ENCODE measurements at regions not wholly inside any gene's neighbourhood (a gene's known extent, or its start where the extent isn't known, plus 50 kb on each side); places are given as distances from the start of the nearest gene placed in this dataset.

DNA sequence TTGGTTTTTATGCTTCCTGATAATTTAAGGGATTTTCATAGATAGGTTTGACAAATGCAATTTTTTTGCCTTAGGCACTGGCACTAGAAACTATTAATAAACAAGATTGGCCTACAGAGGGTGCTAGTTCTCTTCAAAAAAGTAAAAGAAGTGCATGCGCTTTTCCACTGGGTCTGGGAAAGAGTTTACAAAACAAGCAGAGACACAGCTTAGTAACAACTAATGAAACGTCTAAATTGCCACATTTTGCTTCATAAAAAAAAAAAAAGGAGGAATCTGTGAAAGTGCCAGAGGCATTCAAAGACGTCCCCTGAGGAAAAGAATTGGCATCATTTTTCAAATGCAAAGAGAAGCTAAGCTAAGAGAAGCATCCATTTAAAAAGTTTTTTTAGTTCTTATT, 58.3 kb upstream of the EEA1 start:
- no peak for DNase-seq (ENCODE audit: low spot score)
- intact Hi-C loops (cut with DNase I) = loop anchor here in 1 of 2 donors (10.0 kb wide), 1 partner anchor 407 kb away; no protein-coding TSS in a partner anchor

DNA sequence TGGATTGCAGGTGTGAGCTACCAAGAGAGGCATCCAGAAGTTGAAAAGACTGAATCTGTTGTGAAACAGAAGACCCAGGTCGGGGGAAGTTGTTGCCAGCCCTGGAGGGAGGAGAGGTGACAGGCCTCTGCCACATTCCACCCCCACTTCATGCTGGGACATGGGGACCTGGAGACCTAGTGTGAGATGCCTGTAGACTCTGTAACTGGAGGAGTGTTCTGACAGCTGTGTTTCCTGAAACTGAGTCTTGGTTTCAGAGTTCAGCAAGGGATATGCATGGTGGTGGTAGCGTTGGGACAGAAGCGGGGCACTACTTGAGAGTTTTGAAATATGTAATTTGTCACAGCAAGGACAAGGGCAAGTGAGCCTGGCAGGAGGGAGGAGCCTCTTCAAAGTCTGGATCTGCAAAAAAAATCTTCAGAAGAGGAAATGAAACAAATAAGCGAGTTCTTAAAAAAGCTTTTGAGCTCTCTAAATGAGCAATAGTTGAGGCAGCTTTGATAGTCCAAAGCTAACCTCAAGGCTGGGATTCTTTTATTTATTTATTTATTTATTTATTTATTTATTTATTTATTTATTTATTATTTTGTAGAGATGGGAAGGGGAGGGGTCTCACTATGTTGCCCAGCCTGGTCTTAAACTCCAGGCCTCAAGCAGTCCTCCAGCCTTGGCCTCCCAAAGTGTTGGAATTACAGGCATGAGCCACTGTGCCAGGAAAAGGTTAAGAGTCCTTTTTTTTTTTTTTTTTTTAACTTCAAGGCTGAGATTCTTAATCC, 58.9 kb upstream of the EEA1 start:
- no peak for DNase-seq (ENCODE audit: low spot score)
- intact Hi-C loops (cut with DNase I) = loop anchor here in 1 of 2 donors (10.0 kb wide), 1 partner anchor 407 kb away; no protein-coding TSS in a partner anchor

- intact Hi-C loops (cut with DNase I) = loop anchor here in 1 of 2 donors (10.0 kb wide), 1 partner anchor 406 kb away; no protein-coding TSS in a partner anchor
- no peak for DNase-seq (ENCODE audit: low spot score)
Measured at GRCh38 chr12:92988622-92989130, 59.6 kb upstream of the EEA1 start.

DNA sequence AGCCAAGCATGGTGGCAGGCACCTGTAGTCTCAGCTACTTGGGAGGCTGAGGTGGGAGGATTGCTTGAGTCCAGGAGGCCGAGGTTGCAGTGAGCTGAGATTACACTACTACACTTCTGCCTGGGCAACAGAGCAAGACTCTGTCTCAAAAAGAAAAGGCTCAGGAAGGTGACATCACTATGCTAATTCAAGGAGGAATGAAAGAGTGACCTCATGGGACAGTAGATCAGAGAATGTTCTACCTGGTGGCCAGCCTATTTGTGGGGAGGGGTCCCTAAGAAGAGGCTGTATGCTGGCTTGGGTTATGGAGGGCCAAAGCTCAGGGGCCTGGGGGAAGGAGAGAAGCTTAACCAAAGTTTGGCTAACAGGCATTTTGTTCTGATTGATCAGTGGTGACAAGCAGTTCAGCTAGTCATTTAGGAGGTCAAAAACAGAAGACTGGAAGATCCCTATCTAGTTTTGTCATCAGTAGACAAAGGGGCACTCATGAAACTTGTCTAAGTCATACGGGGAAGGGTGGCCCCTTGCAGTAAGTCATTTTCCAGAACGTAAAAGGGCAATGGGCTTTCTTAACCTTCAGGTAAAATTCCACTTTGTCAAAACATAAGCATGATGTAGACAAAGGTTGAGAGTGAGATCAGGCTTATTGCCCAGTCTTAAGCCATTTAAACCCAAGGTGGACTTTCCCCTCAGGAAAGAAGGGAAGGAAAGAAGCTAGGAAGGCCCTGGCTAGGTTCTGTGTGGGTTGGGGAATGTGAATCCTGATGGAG, 60.8 kb upstream of the EEA1 start:
- intact Hi-C loops (cut with DNase I) = loop anchor here in 1 of 2 donors (10.0 kb wide), 1 partner anchor 405 kb away; no protein-coding TSS in a partner anchor
- DNase-seq (ENCODE audit: low spot score) = no peak

- intact Hi-C loops (cut with DNase I) = no loop called here
- DNase-seq (ENCODE audit: low spot score) = no peak
Measured at GRCh38 chr12:92991134-92991533, 62.0 kb upstream of the EEA1 start.

- DNase-seq (ENCODE audit: low spot score) = no peak
- intact Hi-C loops (cut with DNase I) = no loop called here
Measured at GRCh38 chr12:92992041-92992440, 62.9 kb upstream of the EEA1 start.

DNA sequence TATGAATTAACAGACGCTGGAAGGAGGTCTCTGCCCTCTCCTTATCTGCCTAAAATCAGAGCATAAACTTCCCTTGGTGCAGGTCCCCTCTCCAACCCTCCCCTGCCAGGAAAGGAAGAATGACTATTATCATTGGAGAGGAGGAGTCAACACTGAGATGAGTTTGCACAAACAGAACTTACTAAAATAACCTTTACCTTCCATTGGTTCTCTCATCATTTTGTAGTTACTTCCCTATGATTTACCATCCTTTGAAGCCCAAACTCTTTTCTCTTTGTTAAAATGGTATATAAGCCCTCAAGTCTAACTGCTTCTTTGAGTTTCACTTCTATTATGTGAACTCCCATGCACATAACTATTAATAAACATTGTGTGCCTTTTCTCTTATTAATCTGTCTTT, 64.2 kb upstream of the EEA1 start:
- intact Hi-C loops (cut with DNase I) = no loop called here

DNA sequence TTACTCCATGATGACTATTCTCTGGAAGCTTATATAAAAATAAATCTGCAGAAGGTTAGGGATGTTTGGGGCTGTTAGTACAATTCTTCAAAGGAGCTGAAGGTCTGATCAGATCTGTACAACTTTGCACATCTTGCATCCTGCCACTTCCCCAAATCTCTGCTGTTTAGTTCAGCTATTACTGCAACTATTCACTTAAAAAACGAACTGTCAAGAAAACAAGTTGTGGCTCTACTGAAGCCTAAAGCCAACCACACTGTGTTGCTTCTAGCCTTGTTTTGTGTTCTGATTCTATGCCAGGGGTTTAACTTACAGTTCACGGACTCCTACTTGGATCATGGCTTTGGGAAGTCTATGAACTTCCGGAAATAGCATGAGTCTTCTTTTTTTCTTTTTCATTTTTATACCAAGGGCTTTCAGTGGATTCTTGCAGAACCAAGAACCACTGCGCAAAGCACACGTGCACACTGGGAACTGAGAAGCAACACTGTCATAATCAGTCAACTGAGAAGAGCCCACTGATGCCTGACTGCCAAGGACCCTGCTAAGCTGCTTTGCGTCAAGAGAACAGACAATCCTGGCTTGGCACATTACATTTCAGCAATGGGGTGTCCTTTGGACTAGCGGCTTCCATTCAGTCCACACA, 66.3 kb upstream of the EEA1 start:
- intact Hi-C loops (cut with DNase I) = no loop called here

More for the DNA sequence above, 64.2 kb upstream of the EEA1 start:
- no peak for DNase-seq (ENCODE audit: low spot score)

DNA sequence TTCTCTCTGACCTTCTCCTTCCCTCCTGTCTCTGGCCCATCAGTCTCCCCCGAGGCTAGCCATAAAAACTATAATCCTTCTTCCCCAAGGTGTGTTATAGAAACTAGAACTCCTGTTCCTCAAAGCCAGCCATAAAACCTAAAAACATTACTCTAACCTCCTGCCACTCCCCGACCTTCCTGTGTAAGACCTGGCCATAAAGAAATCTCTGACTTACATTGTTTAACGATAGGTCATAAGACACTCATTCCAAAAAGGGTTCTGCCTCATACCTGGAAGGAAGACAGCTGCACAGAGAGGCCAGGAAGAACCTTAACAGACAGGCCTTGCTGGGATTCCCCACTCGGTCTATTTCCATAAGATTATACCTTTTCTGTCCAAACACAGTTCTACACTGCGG, 70.9 kb upstream of the EEA1 start:
- intact Hi-C loops (cut with DNase I) = loop anchor here in 1 of 2 donors (10.0 kb wide), 1 partner anchor 185 kb away; no protein-coding TSS in a partner anchor
- DNase-seq (ENCODE audit: low spot score) = no peak

More for the DNA sequence above, 66.3 kb upstream of the EEA1 start:
- DNase-seq (ENCODE audit: low spot score) = no peak

- intact Hi-C loops (cut with DNase I) = loop anchor here in 1 of 2 donors (10.0 kb wide), 1 partner anchor 183 kb away; no protein-coding TSS in a partner anchor
- no peak for DNase-seq (ENCODE audit: low spot score)
Measured at GRCh38 chr12:93001407-93001806, 72.3 kb upstream of the EEA1 start.

DNA sequence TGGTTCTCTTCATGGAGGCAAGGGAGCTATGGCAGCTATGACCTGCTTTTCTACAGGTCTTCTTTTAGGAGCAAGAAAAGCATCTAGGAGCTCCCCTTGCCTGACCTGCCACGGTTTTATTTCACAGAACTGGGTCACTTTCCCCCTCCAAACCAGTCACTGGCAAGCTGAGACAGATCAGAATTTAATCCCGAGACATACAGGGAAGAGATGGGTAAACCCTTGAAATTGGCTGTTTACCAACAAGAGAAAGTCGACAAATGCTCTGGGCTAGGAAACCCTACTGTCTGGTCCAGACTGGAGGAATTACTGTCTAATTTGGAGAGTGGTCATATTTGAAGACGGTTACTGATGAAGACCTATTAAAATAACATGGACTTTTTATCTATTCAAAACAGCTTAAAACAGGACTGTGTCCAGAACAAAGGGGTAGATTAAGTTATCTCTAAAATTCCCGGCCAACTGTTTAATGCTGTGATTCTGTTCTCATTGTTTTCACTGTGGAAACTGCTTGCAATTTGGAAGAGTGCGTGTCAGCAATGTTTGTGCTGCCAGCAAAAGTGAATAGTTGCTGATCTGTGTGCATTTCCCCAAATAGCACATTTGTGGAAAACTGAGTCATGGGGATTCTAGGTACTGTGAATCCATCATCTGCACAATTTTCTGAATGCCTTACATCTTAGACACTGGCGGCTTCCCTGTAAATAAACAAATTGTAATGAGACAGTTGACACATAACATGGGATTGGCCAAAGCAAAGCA, 73.4 kb upstream of the EEA1 start:
- no peak for DNase-seq (ENCODE audit: low spot score)
- intact Hi-C loops (cut with DNase I) = loop anchor here in 1 of 2 donors (10.0 kb wide), 1 partner anchor 182 kb away; no protein-coding TSS in a partner anchor

DNA sequence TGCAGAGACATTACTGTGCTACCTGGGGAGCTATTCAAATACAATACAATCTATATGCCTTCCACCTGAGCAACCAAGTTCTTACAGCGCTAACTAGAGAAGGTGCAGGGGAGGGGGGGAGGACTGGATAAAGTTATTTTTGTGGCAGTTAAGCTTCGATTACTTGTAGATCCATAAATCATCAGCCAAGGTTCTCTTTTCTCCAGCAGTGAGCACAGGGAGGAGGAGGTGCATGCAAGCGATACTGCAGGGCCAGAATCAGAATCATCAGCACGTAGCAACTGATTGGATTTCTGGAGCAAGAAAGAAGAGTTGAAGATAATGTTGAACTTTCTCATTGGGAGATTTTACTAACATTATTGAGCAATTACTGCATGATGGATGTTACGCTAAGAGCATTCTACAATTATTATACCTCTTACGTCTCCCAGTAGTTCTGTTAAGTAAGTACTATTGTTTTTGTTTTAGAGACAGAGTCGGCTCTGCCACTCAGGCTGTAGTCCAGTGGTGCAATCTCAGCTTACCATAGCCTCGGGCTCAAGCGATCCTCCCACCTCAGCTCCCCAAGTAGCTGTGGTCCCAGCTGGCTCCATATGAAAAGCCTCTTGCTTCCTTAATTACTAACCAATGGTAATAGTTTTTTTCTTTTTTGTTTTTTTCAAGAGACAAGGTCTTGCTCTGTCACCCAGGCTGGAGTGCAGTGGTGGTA, 74.6 kb upstream of the EEA1 start:
- DNase-seq (ENCODE audit: low spot score) = no peak
- intact Hi-C loops (cut with DNase I) = loop anchor here in 1 of 2 donors (10.0 kb wide), 1 partner anchor 181 kb away; no protein-coding TSS in a partner anchor

DNA sequence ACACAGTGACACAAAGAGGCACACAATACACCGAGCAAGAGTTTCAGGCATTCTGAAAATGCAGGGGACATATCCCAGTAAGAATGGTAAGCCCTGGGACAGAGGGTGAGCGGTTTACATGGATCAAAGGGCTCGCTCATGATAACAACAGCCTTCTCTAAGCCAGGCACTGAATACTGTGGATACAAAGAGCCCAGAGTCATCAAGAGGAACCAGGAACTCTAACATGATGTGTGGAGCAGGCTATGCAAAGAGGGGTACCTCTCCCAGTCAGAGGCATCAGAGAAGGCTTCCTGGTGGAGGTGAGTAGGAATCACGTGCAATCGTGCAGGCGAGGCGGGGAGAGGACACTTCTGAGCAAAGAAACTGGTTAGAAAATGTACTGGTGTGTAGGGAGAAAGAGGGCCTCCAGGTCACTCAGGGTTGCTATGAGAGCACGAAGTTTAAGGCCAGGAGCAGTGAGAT, 76.9 kb upstream of the EEA1 start:
- DNase-seq (ENCODE audit: low spot score) = no peak
- intact Hi-C loops (cut with DNase I) = loop anchor here in 1 of 2 donors (10.0 kb wide), 1 partner anchor 179 kb away; no protein-coding TSS in a partner anchor

DNA sequence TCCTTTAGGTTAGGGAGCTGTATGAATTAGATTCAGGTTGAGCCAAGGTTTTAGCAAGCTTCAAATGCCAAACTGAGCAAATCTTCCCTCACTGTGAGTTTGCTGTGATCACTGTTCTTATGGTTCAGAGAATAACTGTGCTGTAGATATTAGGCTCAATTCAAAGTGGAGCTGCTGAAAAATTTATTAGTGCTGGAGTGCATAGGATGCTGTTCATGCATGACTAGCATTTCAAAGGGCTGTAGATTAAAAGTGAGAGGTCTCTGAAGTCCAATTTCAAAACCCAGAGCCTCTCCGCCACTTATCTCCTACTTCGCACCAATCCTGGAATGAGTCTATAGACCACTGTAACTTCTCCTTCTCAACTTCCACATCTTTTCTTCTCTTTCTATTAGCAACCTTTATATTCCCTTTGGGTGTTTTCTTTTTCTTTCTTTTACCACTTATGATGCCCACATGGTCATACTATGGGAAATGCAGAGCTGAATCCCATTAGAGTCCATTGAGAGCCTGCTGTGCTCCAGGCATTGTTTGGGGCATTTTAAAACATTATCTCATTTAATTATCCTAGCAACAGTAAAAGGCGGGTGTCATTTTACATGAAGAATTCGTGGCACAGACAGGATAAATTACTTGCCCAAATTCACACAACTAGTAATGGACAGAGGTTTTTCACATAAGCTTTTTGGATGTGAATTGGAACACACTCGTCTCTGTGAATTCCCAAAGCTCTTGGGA, 77.5 kb upstream of the EEA1 start:
- intact Hi-C loops (cut with DNase I) = loop anchor here in 1 of 2 donors (10.0 kb wide), 1 partner anchor 178 kb away; no protein-coding TSS in a partner anchor

GRCh38 chr12:93007544-93007943, 78.4 kb upstream of the EEA1 start:
- intact Hi-C loops (cut with DNase I) = loop anchor here in 1 of 2 donors (10.0 kb wide), 1 partner anchor 177 kb away; no protein-coding TSS in a partner anchor
- no peak for DNase-seq (ENCODE audit: low spot score)

More for the DNA sequence above, 77.5 kb upstream of the EEA1 start:
- DNase-seq (ENCODE audit: low spot score) = no peak

DNA sequence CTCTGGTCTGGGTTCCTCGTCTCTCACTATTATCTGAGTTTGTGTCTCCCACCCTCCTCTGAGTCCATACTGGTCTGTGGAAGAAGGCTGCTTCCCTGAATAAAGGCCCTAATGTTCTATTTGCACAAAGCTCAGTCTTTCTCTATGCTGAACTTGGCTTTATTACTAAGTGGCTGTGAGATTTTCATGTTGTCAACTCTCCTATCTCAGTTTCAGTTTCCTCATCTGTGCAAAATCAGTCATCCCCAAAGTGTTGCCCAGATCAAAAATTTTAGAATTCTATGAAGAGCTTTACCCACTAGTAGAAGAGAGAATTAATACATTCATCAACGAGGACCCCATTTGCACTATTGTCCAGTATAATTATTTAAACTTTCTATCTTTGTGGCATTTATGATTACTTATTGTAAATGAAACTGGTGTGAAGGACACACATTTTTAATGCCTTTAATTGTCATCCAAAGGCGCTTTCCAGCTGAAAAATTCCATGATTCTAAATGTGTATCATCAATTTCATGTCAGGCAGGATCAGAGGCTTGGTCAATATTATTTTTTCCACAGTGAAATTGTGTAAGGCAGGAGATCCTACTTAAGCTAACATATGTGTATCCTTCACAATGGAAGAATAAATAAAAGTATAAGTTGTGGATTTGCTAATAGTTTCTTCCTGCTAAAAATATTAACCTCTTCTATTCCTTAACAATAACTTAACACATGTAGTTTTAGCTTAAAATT, 79.1 kb upstream of the EEA1 start:
- no peak for DNase-seq (ENCODE audit: low spot score)
- intact Hi-C loops (cut with DNase I) = loop anchor here in 1 of 2 donors (10.0 kb wide), 1 partner anchor 177 kb away; no protein-coding TSS in a partner anchor
